WTC11 (cell line): ENCODE measurements at regions not wholly inside any gene's neighbourhood (a gene's known extent, or its start where the extent isn't known, plus 50 kb on each side); places are given as distances from the start of the nearest gene placed in this dataset.

Experiments
- ATAC-seq: fragments of 200-7000 bp; cut with Tn5 transposase; 2 replicates; pipeline ENCODE4 v1.10.0; 2021; ENCODE audit warnings: mild to moderate bottlenecking, moderate library complexity
- CTCF ChIA-PET: fragments of 300-600 bp; sonication (Branson Sonifier 250); formaldehyde crosslinking; loops from one replicate; lab custom pipeline; 2021; ENCODE audit warnings: antibody characterized with exemption; lab: Charles Lee
- POLR2A ChIA-PET: fragments of 350-600 bp; sonication (Branson Sonifier 250); formaldehyde crosslinking; loops from one replicate; lab custom pipeline; 2021; ENCODE audit warnings: antibody characterized with exemption; lab: Charles Lee
- DNase-seq: peaks from one replicate; pipeline ENCODE4 v3.0.0; 2021; ENCODE audit warnings: low spot score
- H3K27ac Mint-ChIP-seq: 2 replicates; pipeline ENCODE4 v1.8.0; 2021; ENCODE audit warnings: mixed read lengths
- H3K27me3 Mint-ChIP-seq: 2 replicates; pipeline ENCODE4 v1.8.0; 2021; ENCODE audit warnings: low read depth, mild to moderate bottlenecking, moderate library complexity, mixed read lengths
- H3K36me3 Mint-ChIP-seq: 2 replicates; pipeline ENCODE4 v1.8.0; 2021; ENCODE audit warnings: mixed read lengths
- H3K4me1 Mint-ChIP-seq: 2 replicates; pipeline ENCODE4 v1.8.0; 2022; ENCODE audit warnings: mixed read lengths
- H3K4me3 Mint-ChIP-seq: 2 replicates; pipeline ENCODE4 v1.8.0; 2021; ENCODE audit warnings: mild to moderate bottlenecking, moderate library complexity, mixed read lengths
- H3K9me3 Mint-ChIP-seq: 2 replicates; pipeline ENCODE4 v1.8.0; 2021; ENCODE audit warnings: mixed read lengths
- FOXK1 ChIP-seq: sonication (generic); formaldehyde crosslinking; IDR thresholded peaks from 2 replicates; pipeline ENCODE4 v1.8.0; 2022; ENCODE audit warnings: mild to moderate bottlenecking, moderate library complexity, missing genetic modification reagents
- GABPB1 ChIP-seq: sonication (generic); formaldehyde crosslinking; IDR thresholded peaks from 2 replicates; pipeline ENCODE4 v1.8.1; 2023; ENCODE audit warnings: mild to moderate bottlenecking, missing genetic modification reagents
- GTF2I ChIP-seq: fragments of 250-450 bp; sonication (Bioruptor Pico); conservative IDR thresholded peaks from 2 replicates; pipeline ENCODE4 v1.4.0; 2021; ENCODE audit warnings: mild to moderate bottlenecking
- IRF1 ChIP-seq: sonication (generic); formaldehyde crosslinking; IDR thresholded peaks from 2 replicates; pipeline ENCODE4 v1.8.0; 2023; ENCODE audit warnings: missing genetic modification reagents
- IRF2 ChIP-seq: sonication (generic); formaldehyde crosslinking; IDR thresholded peaks from 2 replicates; pipeline ENCODE4 v1.8.0; 2022; ENCODE audit warnings: low read depth, missing genetic modification reagents, borderline replicate concordance
- JAZF1 ChIP-seq: fragments of 250-450 bp; sonication (Bioruptor Pico); IDR thresholded peaks from 2 replicates; pipeline ENCODE4 v1.9.0; 2021; ENCODE audit warnings: moderate library complexity, mild to moderate bottlenecking, inconsistent platforms
- KAT7 ChIP-seq: sonication (generic); formaldehyde crosslinking; IDR thresholded peaks from 2 replicates; pipeline ENCODE4 v1.8.1; 2023; ENCODE audit warnings: missing genetic modification reagents, mild to moderate bottlenecking, borderline replicate concordance
- MYBL2 ChIP-seq: sonication (generic); formaldehyde crosslinking; IDR thresholded peaks from 2 replicates; pipeline ENCODE4 v1.8.1; 2023; ENCODE audit warnings: mild to moderate bottlenecking, moderate library complexity, missing genetic modification reagents
- OVOL2 ChIP-seq: fragments of 250-450 bp; sonication (Bioruptor Pico); IDR thresholded peaks from 2 replicates; pipeline ENCODE4 v1.9.0; 2021; ENCODE audit warnings: mild to moderate bottlenecking, borderline replicate concordance
- PRDM15 ChIP-seq: sonication (generic); formaldehyde crosslinking; IDR thresholded peaks from 2 replicates; pipeline ENCODE4 v1.8.0; 2022; ENCODE audit warnings: missing genetic modification reagents
- RELA ChIP-seq: sonication (generic); formaldehyde crosslinking; IDR thresholded peaks from 2 replicates; pipeline ENCODE4 v1.8.1; 2022; ENCODE audit warnings: missing genetic modification reagents, mild to moderate bottlenecking, borderline replicate concordance
- RORB ChIP-seq: fragments of 250-450 bp; sonication (Bioruptor Pico); IDR thresholded peaks from 2 replicates; pipeline ENCODE4 v1.9.0; 2021; ENCODE audit warnings: mild to moderate bottlenecking
- SMAD3 ChIP-seq: sonication (generic); formaldehyde crosslinking; IDR thresholded peaks from 2 replicates; pipeline ENCODE4 v1.8.0; 2022; ENCODE audit warnings: missing genetic modification reagents, mild to moderate bottlenecking, borderline replicate concordance
- SMAD4 ChIP-seq: sonication (generic); formaldehyde crosslinking; IDR thresholded peaks from 2 replicates; pipeline ENCODE4 v1.8.0; 2022; ENCODE audit warnings: mild to moderate bottlenecking, missing genetic modification reagents
- STAT6 ChIP-seq: sonication (generic); formaldehyde crosslinking; conservative IDR thresholded peaks from 2 replicates; pipeline ENCODE4 v1.8.1; 2023; ENCODE audit warnings: mild to moderate bottlenecking, low read depth, missing genetic modification reagents, moderate library complexity
- ZNF219 ChIP-seq: sonication (generic); formaldehyde crosslinking; IDR thresholded peaks from 2 replicates; pipeline ENCODE4 v1.8.0; 2023; ENCODE audit warnings: missing genetic modification reagents, mild to moderate bottlenecking, borderline replicate concordance
- ZNF281 ChIP-seq: sonication (generic); formaldehyde crosslinking; IDR thresholded peaks from 2 replicates; pipeline ENCODE4 v1.8.0; 2023; ENCODE audit warnings: mild to moderate bottlenecking, missing genetic modification reagents
- ZNF396 ChIP-seq: fragments of 250-450 bp; sonication (Bioruptor Pico); IDR thresholded peaks from 2 replicates; pipeline ENCODE4 v1.8.0; 2021; ENCODE audit warnings: mild to moderate bottlenecking, moderate library complexity, borderline replicate concordance
- ZNF512 ChIP-seq: sonication (generic); formaldehyde crosslinking; IDR thresholded peaks from 2 replicates; pipeline ENCODE4 v1.8.1; 2022; ENCODE audit warnings: missing genetic modification reagents, borderline replicate concordance

GRCh38 chr14:44372231-44372630, 134.9 kb downstream of the FSCB start (continued):
- TF ChIP-seq STAT6 (CRISPR knock-in tag) = no peak
- no peak for TF ChIP-seq ZNF512 (CRISPR knock-in tag)
- TF ChIP-seq RELA (CRISPR knock-in tag) = no peak
- no peak for TF ChIP-seq ZNF219 (CRISPR knock-in tag)
- TF ChIP-seq, all 79 proteins: peak for 0

- DNase-seq = no peak
- H3K9me3 Mint-ChIP-seq = peaks cover 18% of the 10 kb centered on the region
- peaks cover 16% of the 10 kb centered on the region for H3K36me3 Mint-ChIP-seq
- ATAC-seq = no peak
- H3K27me3 Mint-ChIP-seq = no peaks in the 10 kb centered on the region
- ChIA-PET POLR2A (no interaction called here), CTCF (no interaction called here)
- no peak overlapping the region for H3K4me3 Mint-ChIP-seq
- TF ChIP-seq ZNF396 (CRISPR knock-in tag) (no peak), JAZF1 (CRISPR knock-in tag) (no peak), IRF2 (CRISPR knock-in tag) (no peak), SMAD4 (CRISPR knock-in tag) (no peak), IRF1 (CRISPR knock-in tag) (no peak), FOXK1 (no peak), OVOL2 (CRISPR knock-in tag) (no peak), KAT7 (CRISPR knock-in tag) (no peak), MYBL2 (no peak), GABPB1 (CRISPR knock-in tag) (no peak), SMAD3 (CRISPR knock-in tag) (no peak), GTF2I (no peak), ZNF281 (CRISPR knock-in tag) (no peak), RORB (CRISPR knock-in tag) (no peak), PRDM15 (no peak)
- TF ChIP-seq, all 79 proteins: peak for 0
- Mint-ChIP-seq H3K4me1 (no peaks in the 10 kb centered on the region), H3K27ac (no peak overlapping the region)
Observed at GRCh38 chr14:44370727-44371126, 136.4 kb downstream of the FSCB start.
